H1 (cell line): ENCODE measurements at regions not wholly inside any gene's neighbourhood (a gene's known extent, or its start where the extent isn't known, plus 50 kb on each side); places are given as distances from the start of the nearest gene placed in this dataset.

Experiments
- CTCF ChIA-PET: fragments of 300-600 bp; sonication (Branson Sonifier 250); formaldehyde crosslinking; loops from one replicate; lab custom pipeline; 2021; ENCODE audit not compliant: partially characterized antibody; lab: Charles Lee
- POLR2A ChIA-PET: fragments of 300-600 bp; sonication (Branson Sonifier 250); formaldehyde crosslinking; loops from one replicate; lab custom pipeline; 2021; ENCODE audit warnings: inconsistent platforms; ENCODE audit not compliant: partially characterized antibody; lab: Charles Lee
- DNase-seq, 2 experiments: peaks; one replicate each; pipeline versions ENCODE4 v3.0.0 to v3.0.0-alpha.2; 2010 to 2022; ENCODE audit warnings: low spot score in 2 of 2, low read depth in 1 of 2, mixed read lengths in 1 of 2
- FAIRE-seq: peaks from 2 replicates; lab custom pipeline; 2011; peaks lifted over from hg19 to GRCh38; lab: Jason Lieb, UNC
- H2AFZ ChIP-seq: 2 replicates; pipeline ENCODE4 v1.8.1; 2012; ENCODE audit warnings: low read length, inconsistent platforms
- H2AK5ac ChIP-seq: 2 replicates; pipeline ENCODE4 v1.6.1; 2013; ENCODE audit warnings: low read depth, low read length
- H2BK120ac ChIP-seq: replicated peaks from 2 replicates; pipeline ENCODE3; 2013; ENCODE audit warnings: low read depth, low read length, inconsistent platforms
- H2BK12ac ChIP-seq: 2 replicates; pipeline ENCODE4 v1.6.1; 2013; ENCODE audit warnings: low read depth, low read length
- H2BK15ac ChIP-seq: 2 replicates; pipeline ENCODE4 v1.6.1; 2013; ENCODE audit warnings: low read length
- H2BK20ac ChIP-seq: 2 replicates; pipeline ENCODE4 v1.6.1; 2013; ENCODE audit warnings: low read length
- H2BK5ac ChIP-seq: 2 replicates; pipeline ENCODE4 v1.6.1; 2013; ENCODE audit warnings: low read depth, low read length
- H3K14ac ChIP-seq: 2 replicates; pipeline ENCODE4 v1.6.1; 2013; ENCODE audit warnings: inconsistent platforms; ENCODE audit not compliant: insufficient read length
- H3K18ac ChIP-seq: 2 replicates; pipeline ENCODE4 v1.6.1; 2013; ENCODE audit warnings: low read length; ENCODE audit errors: extremely low read depth
- H3K23ac ChIP-seq: 2 replicates; pipeline ENCODE4 v1.6.1; 2013; ENCODE audit warnings: inconsistent platforms; ENCODE audit not compliant: insufficient read length
- H3K23me2 ChIP-seq: 2 replicates; pipeline ENCODE4 v1.6.1; 2013; ENCODE audit warnings: low read depth, low read length
- H3K27ac ChIP-seq: 2 replicates; pipeline ENCODE4 v1.6.1; 2011; ENCODE audit warnings: low read depth, low read length, inconsistent platforms
- H3K27me3 ChIP-seq, 4 experiments: replicated peaks in 1 of 4; 1 replicate in 1 of 4; 2 replicates in 3 of 4; pipeline versions ENCODE4 v1.6.1 to v1.8.1; 2011 to 2013; ENCODE audit warnings: low read length in 3 of 4, mild to moderate bottlenecking in 3 of 4, inconsistent platforms in 2 of 4, mixed read lengths in 2 of 4, moderate library complexity in 1 of 4; ENCODE audit not compliant: control insufficient read depth in 3 of 4, insufficient read depth in 3 of 4; ENCODE audit errors: extremely low read depth in 1 of 4
- H3K36me3 ChIP-seq, 4 experiments: 2 replicates each; pipeline versions ENCODE4 v1.6.1 to v1.8.1; 2011 to 2013; ENCODE audit warnings: mild to moderate bottlenecking in 4 of 4, low read length in 3 of 4, moderate library complexity in 2 of 4, control low read depth in 1 of 4, inconsistent platforms in 1 of 4; ENCODE audit not compliant: insufficient read depth in 4 of 4, control insufficient read depth in 2 of 4
- H3K4ac ChIP-seq: replicated peaks from 2 replicates; pipeline ENCODE3; 2013; ENCODE audit warnings: low read length, low read depth, mixed read lengths, inconsistent platforms; ENCODE audit not compliant: insufficient read length
- H3K4me1 ChIP-seq, 4 experiments: replicated peaks in 1 of 4; 1 replicate in 1 of 4; 2 replicates in 3 of 4; pipeline versions ENCODE4 v1.6.1 to v1.8.1; 2011 to 2013; ENCODE audit warnings: low read length in 3 of 4, inconsistent platforms in 2 of 4, mixed read lengths in 1 of 4; ENCODE audit not compliant: insufficient read depth in 4 of 4, control insufficient read depth in 3 of 4
- H3K4me2 ChIP-seq, 2 experiments: 2 replicates each; pipeline versions ENCODE4 v1.6.1 to v1.8.1; 2011 to 2013; ENCODE audit warnings: low read depth in 2 of 2, low read length in 2 of 2, control low read depth in 1 of 2, inconsistent platforms in 1 of 2, mild to moderate bottlenecking in 1 of 2; ENCODE audit not compliant: insufficient read depth in 1 of 2
- H3K4me3 ChIP-seq, 4 experiments: fragments of 200-600, 300-600 bp in 1 of 4; sonication (generic), shearing (Covaris generic), sonication (Bioruptor Twin) in 1 of 4; 2 replicates each; pipeline versions ENCODE4 v1.5.1 to v1.8.1; 2011 to 2016; ENCODE audit warnings: low read length in 4 of 4, low read depth in 3 of 4, control low read depth in 2 of 4, inconsistent platforms in 2 of 4, mild to moderate bottlenecking in 2 of 4, mixed read lengths in 1 of 4, moderate library complexity in 1 of 4; ENCODE audit not compliant: insufficient read depth in 2 of 4; ENCODE audit errors: extremely low read depth in 1 of 4
- H3K56ac ChIP-seq: replicated peaks from 2 replicates; pipeline ENCODE3; 2013; ENCODE audit warnings: low read depth, mild to moderate bottlenecking, mixed read lengths, low read length, inconsistent platforms; ENCODE audit not compliant: insufficient read length
- H3K79me1 ChIP-seq: 2 replicates; pipeline ENCODE4 v1.6.1; 2013; ENCODE audit warnings: low read depth, low read length, control low read depth
- H3K79me2 ChIP-seq, 2 experiments: 2 replicates each; pipeline versions ENCODE4 v1.6.1 to v1.8.1; 2012 to 2013; ENCODE audit warnings: low read length in 2 of 2, mild to moderate bottlenecking in 2 of 2, inconsistent platforms in 1 of 2; ENCODE audit not compliant: insufficient read depth in 2 of 2, control insufficient read depth in 1 of 2
- H3K9ac ChIP-seq, 4 experiments: replicated peaks in 1 of 4; 1 replicate in 1 of 4; 2 replicates in 3 of 4; pipeline versions ENCODE4 v1.6.1 to v1.8.1; 2011 to 2013; ENCODE audit warnings: low read depth in 3 of 4, low read length in 3 of 4, control low read depth in 2 of 4, mild to moderate bottlenecking in 2 of 4, moderate library complexity in 2 of 4, inconsistent platforms in 1 of 4; ENCODE audit errors: extremely low read depth in 1 of 4
- H3K9me3 ChIP-seq, 2 experiments: 2 replicates each; pipeline versions ENCODE4 v1.6.1 to v1.8.1; 2012 to 2013; ENCODE audit warnings: mild to moderate bottlenecking in 2 of 2, moderate library complexity in 2 of 2, control low read depth in 1 of 2, inconsistent platforms in 1 of 2, low read depth in 1 of 2, low read length in 1 of 2, mixed read lengths in 1 of 2; ENCODE audit not compliant: insufficient read depth in 2 of 2
- H4K20me1 ChIP-seq, 2 experiments: replicated peaks in 1 of 2; 2 replicates each; pipeline versions ENCODE3 to v1.8.1; 2011 to 2013; ENCODE audit warnings: inconsistent platforms in 2 of 2, low read length in 2 of 2, mild to moderate bottlenecking in 1 of 2; ENCODE audit not compliant: insufficient read depth in 2 of 2, control insufficient read depth in 1 of 2
- H4K5ac ChIP-seq: 2 replicates; pipeline ENCODE4 v1.6.1; 2013; ENCODE audit warnings: low read length, low read depth, mixed read lengths, inconsistent platforms; ENCODE audit not compliant: insufficient read length
- H4K8ac ChIP-seq: 2 replicates; pipeline ENCODE4 v1.8.0; 2013; ENCODE audit warnings: mild to moderate bottlenecking, moderate library complexity, low read length, inconsistent platforms; ENCODE audit not compliant: insufficient read depth; ENCODE audit errors: extremely low read depth
- H4K91ac ChIP-seq: replicated peaks from 2 replicates; pipeline ENCODE3; 2013; ENCODE audit warnings: low read length, mixed read lengths, inconsistent platforms; ENCODE audit not compliant: insufficient read length
- RAD21 ChIP-seq, 2 experiments: IDR thresholded peaks in 1 of 2; conservative IDR thresholded peaks in 1 of 2; 2 replicates each; pipeline ENCODE4 v1.6.1; 2011; ENCODE audit warnings: low read depth in 2 of 2, low read length in 2 of 2, improper control_type of control experiment in 1 of 2, inconsistent platforms in 1 of 2, mild to moderate bottlenecking in 1 of 2, moderate library complexity in 1 of 2
- RFX5 ChIP-seq: IDR thresholded peaks from 2 replicates; pipeline ENCODE4 v1.6.1; 2011; ENCODE audit warnings: low read depth, low read length, improper control_type of control experiment, borderline replicate concordance
- YY1 ChIP-seq: IDR thresholded peaks from 2 replicates; pipeline ENCODE4 v1.6.1; 2011; ENCODE audit warnings: low read depth, mild to moderate bottlenecking, low read length
- WGBS, 2 experiments: shearing (Covaris generic) in 1 of 2; methylation state at CpG; one replicate each; pipeline versions ENCODE4 v1.1.6 to v1.1.7; 2013 to 2015; ENCODE audit warnings: low lambda C conversion rate in 2 of 2, mixed read lengths in 2 of 2, inconsistent platforms in 1 of 2, low coverage in 1 of 2, missing lambda C conversion rate in 1 of 2; ENCODE audit not compliant: insufficient replicate concordance in 2 of 2, insufficient coverage in 1 of 2, insufficient read length in 1 of 2; ENCODE audit errors: extremely low coverage in 1 of 2, missing lambda C conversion rate in 1 of 2; 5-methylcytosine and 5-hydroxymethylcytosine counted together
- TF ChIP-seq, protein P1 (sequence below): IDR thresholded peaks from 2 replicates; pipeline ENCODE4 v1.6.1; 2011; ENCODE audit warnings: low read length, improper control_type of control experiment

DNA sequence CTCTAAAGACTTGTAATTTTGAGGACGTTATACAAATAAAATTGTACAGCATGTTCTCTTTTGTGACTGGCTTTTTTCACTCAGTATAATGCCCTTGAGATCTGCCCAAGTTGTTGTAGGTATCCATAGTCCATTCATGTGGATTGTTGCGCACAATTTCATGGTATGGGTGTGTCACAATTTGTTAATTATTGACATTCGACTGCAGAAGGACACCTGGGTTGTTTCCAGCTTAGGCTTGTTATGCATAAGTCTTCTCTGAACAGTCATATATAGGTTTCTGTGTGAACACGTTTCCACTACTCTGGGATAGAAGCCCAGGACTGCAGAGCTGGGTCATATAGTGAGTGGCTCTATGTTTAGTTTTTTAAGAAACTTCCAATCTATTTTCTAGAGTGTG is 800.8 kb upstream of the SALL3 start (continued):
- TF ChIP-seq YY1, result no peak

- no peak overlapping the region for H3K4ac ChIP-seq
- WGBS, 2 experiments, result 75% methylated on average over 12 of the region's 12 CpGs; no CpG with 5 or more reads in 1 of the 2 experiments
- no peak overlapping the region for H3K4me2 ChIP-seq
- H4K91ac ChIP-seq, result no peak overlapping the region
- H3K23me2 ChIP-seq, result no peaks in the 10 kb centered on the region
- FAIRE-seq (no peak), DNase-seq (no peak)
- H3K4me3 ChIP-seq, result no peak overlapping the region
- CTCF ChIA-PET, result no interaction called here
- no peak overlapping the region for H2BK5ac ChIP-seq
- H2AFZ ChIP-seq, result peak overlapping the region; percentile 70; the same call in 1 of the 2 replicates
- H3K23ac ChIP-seq, result no peak overlapping the region
- no peak overlapping the region for H3K27ac ChIP-seq
- H2BK12ac ChIP-seq, result no peak overlapping the region
- H2AK5ac ChIP-seq, result no peak overlapping the region
- H3K27me3 ChIP-seq, result no peaks in the 10 kb centered on the region
- no peak overlapping the region for H3K14ac ChIP-seq
- no peak overlapping the region for H3K18ac ChIP-seq
- H3K36me3 ChIP-seq, result no peaks in the 10 kb centered on the region
- H3K56ac ChIP-seq, result no peak overlapping the region
- no peak overlapping the region for H3K9ac ChIP-seq
- no peak overlapping the region for H4K8ac ChIP-seq
- H2BK15ac ChIP-seq, result no peak overlapping the region; the same call in 1 of the 2 replicates
- peaks cover 0 to 2% of the 10 kb centered on the region in 2 experiments; a peak in 1 of 4 replicates for H3K9me3 ChIP-seq
- H2BK20ac ChIP-seq, result no peak overlapping the region
- POLR2A ChIA-PET, result no interaction called here
- 0 out of 7 replicates have a peak, but pooled peaks cover 0 to 4% (median 0%) of the 10 kb centered on the region in 4 experiments for H3K4me1 ChIP-seq
- no peaks in the 10 kb centered on the region for H4K20me1 ChIP-seq
- no peak overlapping the region for H4K5ac ChIP-seq
- no peaks in the 10 kb centered on the region for H3K79me2 ChIP-seq
- TF ChIP-seq, protein P1, sequence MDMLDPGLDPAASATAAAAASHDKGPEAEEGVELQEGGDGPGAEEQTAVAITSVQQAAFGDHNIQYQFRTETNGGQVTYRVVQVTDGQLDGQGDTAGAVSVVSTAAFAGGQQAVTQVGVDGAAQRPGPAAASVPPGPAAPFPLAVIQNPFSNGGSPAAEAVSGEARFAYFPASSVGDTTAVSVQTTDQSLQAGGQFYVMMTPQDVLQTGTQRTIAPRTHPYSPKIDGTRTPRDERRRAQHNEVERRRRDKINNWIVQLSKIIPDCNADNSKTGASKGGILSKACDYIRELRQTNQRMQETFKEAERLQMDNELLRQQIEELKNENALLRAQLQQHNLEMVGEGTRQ, result no peak
- TF ChIP-seq RAD21 (IDR thresholded peaks at IDR 0.05 in 1 of 2, conservative IDR thresholded peaks at IDR 0.05 in 1 of 2; ENCODE audit: low read depth in 2 of 2, low read length in 2 of 2) (0 out of 4 replicates have a peak, but pooled peaks of 1 of the 2 experiments have one; percentile 8), RFX5 (no peak)
- H3K79me1 ChIP-seq, result no peaks in the 10 kb centered on the region
- H2BK120ac ChIP-seq, result no peak overlapping the region
Observed at GRCh38 chr18:78180741-78181140, 798.9 kb upstream of the SALL3 start.
